SKM-1 treated with dmso at 0.1 percent for 144 hours (cell line): ENCODE measurements at regions not wholly inside any gene's neighbourhood (a gene's known extent, or its start where the extent isn't known, plus 50 kb on each side); places are given as distances from the start of the nearest gene placed in this dataset.
"Not testable (repeated sequence)": the region's sequence is repeated elsewhere in the genome, so short reads cannot be mapped to it uniquely, and the experiment has no call there.

ENCODE experiments used
- DNase-seq: peaks from one replicate; lab custom pipeline; 2025; ENCODE audit not compliant: unreplicated experiment; lab: John Stamatoyannopoulos, UW

DNA sequence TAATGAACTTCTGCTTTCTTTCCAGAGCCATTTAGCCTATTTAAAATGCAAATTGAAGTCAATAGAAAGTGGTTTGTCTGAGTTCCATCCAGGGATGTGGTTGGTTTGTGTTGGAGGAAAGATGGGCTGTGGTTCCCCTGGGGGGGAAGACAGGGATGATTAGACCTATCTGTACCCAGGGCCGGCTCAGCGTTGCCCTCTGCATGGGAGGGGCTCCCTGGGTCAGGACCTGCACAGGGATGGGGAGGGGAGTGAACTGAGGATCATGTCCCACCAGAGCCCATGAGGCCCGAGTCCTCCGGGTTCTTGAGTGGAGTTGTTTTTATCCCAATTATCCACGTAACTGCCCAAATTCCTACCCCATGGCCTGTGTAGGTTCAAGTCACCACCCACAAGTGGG lies 76.9 kb upstream of the SFSWAP start:
- DNase-seq: no peak

GRCh38 chr12:131635012-131635411 lies 75.9 kb upstream of the SFSWAP start:
- not testable (repeated sequence) for DNase-seq

DNA sequence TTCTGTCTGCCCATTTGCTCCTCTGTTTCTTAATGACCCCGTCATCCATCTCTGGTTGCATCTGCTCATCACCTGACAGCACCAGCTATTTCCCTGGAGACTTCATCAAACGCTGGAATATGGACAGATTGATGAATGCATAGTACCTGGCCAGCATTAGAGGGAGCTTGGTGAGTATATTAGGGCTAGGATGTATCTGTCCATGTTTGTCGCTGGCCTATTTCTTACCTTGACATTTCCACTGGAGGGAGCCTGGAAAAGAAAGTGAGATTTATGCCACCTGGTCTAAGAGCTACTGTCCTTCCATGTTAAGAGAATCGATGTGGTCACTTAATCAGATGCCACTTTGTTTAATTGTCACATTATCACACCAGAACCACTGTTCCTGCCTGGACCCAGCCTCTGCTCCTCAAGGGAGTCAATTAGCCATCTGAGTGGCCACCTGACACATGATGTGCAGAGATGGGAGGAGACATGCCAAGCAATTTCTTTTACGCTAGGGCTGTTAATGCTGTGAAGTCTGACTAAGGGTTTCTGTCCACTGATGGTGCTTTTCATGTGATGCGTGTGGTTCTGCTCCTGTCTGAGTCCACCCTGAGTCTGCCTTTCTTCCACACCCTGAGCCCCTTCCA lies 75.3 kb upstream of the SFSWAP start:
- DNase-seq: no peak

DNA sequence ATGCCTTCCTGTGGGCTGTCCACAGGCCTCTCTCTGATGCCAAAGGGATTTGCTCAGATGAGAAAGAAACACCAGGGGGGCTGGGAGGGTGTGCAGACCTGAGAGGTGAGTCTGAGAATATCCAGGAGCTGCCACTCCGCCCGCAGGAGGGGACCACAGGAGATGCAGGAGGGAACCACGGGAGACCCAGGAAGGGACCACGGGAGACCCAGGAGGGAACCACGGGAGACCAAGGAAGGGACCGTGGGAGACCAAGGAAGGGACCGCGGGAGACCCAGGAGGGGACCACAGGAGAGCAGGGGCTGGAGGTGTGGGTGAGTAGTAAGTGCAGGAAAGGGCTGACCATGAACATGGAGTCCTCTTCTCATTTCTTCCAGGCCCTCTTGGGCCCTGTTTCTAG lies 74.6 kb upstream of the SFSWAP start:
- no peak for DNase-seq

DNA sequence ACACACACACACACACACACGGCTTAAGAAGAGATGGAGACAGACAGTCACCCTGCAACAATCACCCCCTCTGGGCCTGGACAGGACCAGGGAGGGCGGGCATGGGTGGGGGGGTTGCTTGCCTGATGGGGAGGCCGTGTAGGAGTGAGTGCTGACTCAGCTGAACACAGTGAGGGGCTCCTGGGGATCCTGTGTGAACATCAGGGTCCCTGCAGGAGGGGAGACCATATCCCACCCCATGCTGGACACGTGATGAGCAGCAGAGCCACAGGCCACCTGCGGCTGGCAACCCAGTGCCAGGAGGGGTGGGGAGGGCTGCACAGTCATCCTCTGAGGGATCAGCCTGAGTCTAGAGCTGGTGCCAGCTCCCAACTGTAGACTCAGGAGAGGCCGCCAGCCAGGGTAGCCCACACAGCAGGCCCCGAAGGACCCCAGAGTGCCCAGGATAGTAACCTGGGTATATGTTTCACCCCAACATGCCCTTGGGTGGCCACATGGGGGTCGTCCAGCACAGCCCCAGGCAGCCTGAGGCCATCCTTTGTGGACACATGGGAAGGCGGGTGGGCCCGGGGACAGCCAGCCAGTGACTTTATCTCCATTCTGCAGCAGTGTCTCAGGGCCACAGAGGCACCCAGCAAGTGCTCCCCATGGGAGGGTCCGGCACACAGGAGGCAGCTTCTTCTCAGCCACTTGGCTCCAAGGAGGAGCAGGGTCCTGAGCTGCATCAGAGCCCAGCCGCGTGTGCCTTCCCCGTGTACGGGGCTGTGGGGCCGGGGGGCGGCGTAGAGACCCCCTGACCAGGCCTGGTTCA lies 73.7 kb upstream of the SFSWAP start:
- no peak for DNase-seq

DNA sequence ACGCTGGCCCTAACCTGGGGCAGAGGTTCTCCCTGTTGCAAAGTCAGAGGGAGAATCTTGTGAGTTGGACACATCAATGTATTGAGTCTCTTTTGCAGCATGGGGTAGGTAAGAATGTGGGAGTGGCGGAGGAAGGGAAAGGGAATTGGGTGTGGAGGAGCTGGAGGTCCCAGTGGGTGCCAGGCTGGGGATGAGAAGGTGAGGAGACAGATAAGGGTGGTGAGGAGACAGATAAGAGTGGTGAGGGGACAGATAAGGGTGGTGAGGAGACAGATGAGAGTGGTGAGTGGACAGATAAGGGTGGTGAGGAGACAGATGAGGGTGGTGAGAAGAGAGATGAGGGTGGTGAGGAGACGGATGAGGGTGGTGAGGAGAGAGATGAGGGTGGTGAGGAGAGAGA lies 72.9 kb upstream of the SFSWAP start:
- DNase-seq: no peak

GRCh38 chr12:131639270-131639940 lies 71.5 kb upstream of the SFSWAP start:
- DNase-seq: no peak

- no peak for DNase-seq
These were observed 70.4 kb upstream of the SFSWAP start for GRCh38 chr12:131640525-131640924.

GRCh38 chr12:131641315-131641714 lies 69.6 kb upstream of the SFSWAP start:
- DNase-seq: no peak

GRCh38 chr12:131642101-131642540 lies 68.8 kb upstream of the SFSWAP start:
- DNase-seq: no peak

DNA sequence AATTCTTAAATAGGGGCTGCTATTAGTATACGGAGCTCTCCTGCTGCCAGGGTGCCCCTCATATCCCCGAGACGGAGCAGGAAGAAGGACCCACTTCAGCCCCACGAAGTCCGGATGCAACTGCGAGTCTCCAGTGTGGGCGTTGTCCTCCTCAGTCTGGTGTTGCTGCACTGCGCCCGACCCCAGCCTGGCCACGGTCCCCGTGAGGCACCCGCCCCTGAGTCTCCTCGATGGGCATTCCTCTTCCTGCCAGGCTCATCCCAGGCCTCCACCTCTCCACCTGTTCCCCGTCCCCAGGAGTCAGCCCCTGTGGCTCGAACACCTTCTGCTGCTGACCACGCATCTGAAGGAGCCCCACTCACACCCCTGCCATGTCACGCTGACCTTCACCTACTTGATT lies 68.1 kb upstream of the SFSWAP start:
- DNase-seq: no peak

GRCh38 chr12:131643631-131644452 lies 67.0 kb upstream of the SFSWAP start:
- no peak for DNase-seq

DNA sequence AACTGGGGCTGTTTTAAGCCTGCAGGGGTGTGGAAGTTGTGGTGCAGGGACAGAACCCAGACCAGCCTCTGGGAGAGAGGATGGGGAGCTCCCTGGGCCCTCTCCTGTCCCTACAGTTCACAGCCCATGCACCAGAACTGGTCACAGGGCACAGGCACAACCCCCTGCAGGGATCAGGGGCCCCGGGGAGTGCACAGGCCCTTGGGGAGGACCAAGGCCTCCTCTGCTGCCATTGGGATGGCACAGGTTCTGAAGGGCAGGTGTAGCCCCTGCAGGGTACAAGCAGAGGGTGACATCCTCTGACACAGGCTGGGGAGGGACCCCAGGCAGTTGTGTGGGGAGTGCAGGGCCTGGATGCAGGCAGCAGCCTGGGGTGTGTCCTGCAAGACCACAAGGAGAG lies 66.4 kb upstream of the SFSWAP start:
- DNase-seq: no peak

- DNase-seq: not testable (repeated sequence)
These were observed 66.0 kb upstream of the SFSWAP start for GRCh38 chr12:131644917-131645316.

GRCh38 chr12:131645557-131645956 lies 65.3 kb upstream of the SFSWAP start:
- DNase-seq: not testable (repeated sequence)

- DNase-seq: not testable (repeated sequence)
These were observed 64.4 kb upstream of the SFSWAP start for GRCh38 chr12:131646444-131646843.

- DNase-seq: no peak
These were observed 63.2 kb upstream of the SFSWAP start for GRCh38 chr12:131647667-131648066.

DNA sequence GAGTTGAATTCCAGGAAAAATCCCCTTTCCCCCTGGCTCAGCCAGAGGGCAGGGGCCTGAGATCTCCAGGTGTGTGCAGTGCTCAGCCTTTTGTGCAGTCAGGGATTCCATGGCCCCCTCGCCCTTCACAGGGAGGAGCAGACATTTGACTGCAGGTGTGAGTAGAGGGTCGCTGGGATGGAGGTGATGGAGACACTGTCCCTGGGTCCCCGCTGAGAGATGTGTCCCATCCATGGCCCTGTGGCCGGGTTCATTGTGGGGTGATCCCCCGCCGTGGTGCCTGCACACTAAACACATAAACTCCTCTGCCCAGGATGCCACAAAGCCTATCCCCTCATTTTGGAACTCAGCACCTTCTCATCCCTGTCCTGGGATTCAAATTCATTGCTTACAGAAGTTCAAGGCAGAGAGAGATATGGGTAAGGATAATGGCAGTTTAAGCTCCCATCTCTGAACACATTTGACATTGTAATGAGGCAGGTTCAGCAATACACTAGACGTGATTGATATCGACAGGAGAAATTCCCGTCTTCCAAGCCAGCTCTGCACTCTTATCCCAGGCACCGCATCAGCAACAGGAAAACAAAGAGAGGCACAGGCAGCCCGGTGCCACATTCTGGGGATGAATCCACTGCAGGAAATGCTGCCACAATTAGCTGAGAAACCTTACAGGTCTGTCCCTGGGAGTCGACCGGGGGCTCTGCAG lies 55.3 kb upstream of the SFSWAP start:
- not testable (repeated sequence) for DNase-seq

GRCh38 chr12:131656796-131657195 lies 54.1 kb upstream of the SFSWAP start:
- not testable (repeated sequence) for DNase-seq

GRCh38 chr12:131658605-131659004 lies 52.3 kb upstream of the SFSWAP start:
- not testable (repeated sequence) for DNase-seq
